SK-N-SH (cell line): ENCODE measurements at regions not wholly inside any gene's neighbourhood (a gene's known extent, or its start where the extent isn't known, plus 50 kb on each side); places are given as distances from the start of the nearest gene placed in this dataset.

ENCODE experiments used
- CTCF ChIA-PET: fragments of 300-600, 350-600 bp; formaldehyde crosslinking; extraction: SDS; loops from one replicate; lab custom pipeline; 2021; lab: Yijun Ruan, JAX
- POLR2A ChIA-PET: fragments of 350-600 bp; sonication (Branson Sonifier 250); formaldehyde crosslinking; extraction: SDS; loops from one replicate; lab custom pipeline; 2020; ENCODE audit warnings: antibody characterized with exemption, inconsistent platforms; lab: Yijun Ruan, JAX
- DNase-seq: peaks from one replicate; pipeline ENCODE4 v3.0.0; 2012
- H2AFZ ChIP-seq: fragments of 200-600 bp; sonication (generic); 2 replicates; pipeline ENCODE4 v1.8.1; 2016; ENCODE audit warnings: antibody characterized with exemption, mild to moderate bottlenecking, low read depth
- H3F3A ChIP-seq: fragments of 200-600 bp; sonication (generic); replicated peaks from 2 replicates; pipeline ENCODE3; 2016; ENCODE audit warnings: antibody characterized with exemption, mild to moderate bottlenecking; ENCODE audit not compliant: insufficient read depth
- H3K27ac ChIP-seq, 2 experiments: fragments of 200-500 bp in 1 of 2; fragments of 200-600 bp in 1 of 2; sonication (Bioruptor generic) in 1 of 2; sonication (generic), shearing (Covaris generic) in 1 of 2; 2 replicates each; pipeline versions ENCODE4 v1.5.1 to v1.6.1; 2014 to 2016; ENCODE audit warnings: low read depth in 2 of 2, inconsistent platforms in 1 of 2, low read length in 1 of 2, mild to moderate bottlenecking in 1 of 2, mixed read lengths in 1 of 2
- H3K27me3 ChIP-seq: fragments of 200-600 bp; sonication (generic), shearing (Covaris generic); 2 replicates; pipeline ENCODE4 v1.6.1; 2016; ENCODE audit warnings: mixed run types; ENCODE audit not compliant: insufficient read depth
- H3K36me3 ChIP-seq, 2 experiments: fragments of 200-500 bp in 1 of 2; fragments of 200-600 bp in 1 of 2; sonication (Bioruptor generic) in 1 of 2; sonication (generic) in 1 of 2; replicated peaks in 1 of 2; 2 replicates each; pipeline versions ENCODE3 to v1.5.1; 2014 to 2016; ENCODE audit warnings: low read length in 1 of 2, mild to moderate bottlenecking in 1 of 2; ENCODE audit not compliant: insufficient read depth in 2 of 2, control insufficient read depth in 1 of 2
- H3K4me1 ChIP-seq, 2 experiments: fragments of 200-500 bp in 1 of 2; fragments of 200-600 bp in 1 of 2; sonication (Bioruptor generic) in 1 of 2; sonication (generic), shearing (Covaris generic) in 1 of 2; 2 replicates each; pipeline versions ENCODE4 v1.5.1 to v1.6.1; 2014 to 2016; ENCODE audit warnings: low read depth in 1 of 2, low read length in 1 of 2, mixed run types in 1 of 2; ENCODE audit not compliant: insufficient read depth in 2 of 2, control insufficient read depth in 1 of 2
- H3K4me2 ChIP-seq: fragments of 200-600 bp; sonication (generic), shearing (Covaris generic); 2 replicates; pipeline ENCODE4 v1.6.1; 2017; ENCODE audit warnings: mixed run types
- H3K4me3 ChIP-seq, 2 experiments: fragments of 200-500 bp in 1 of 2; fragments of 200-600 bp in 1 of 2; sonication (Bioruptor generic) in 1 of 2; sonication (generic), shearing (Covaris generic) in 1 of 2; 2 replicates each; pipeline versions ENCODE4 v1.5.1 to v1.8.1; 2014 to 2016; ENCODE audit warnings: low read depth in 2 of 2, inconsistent platforms in 1 of 2, low read length in 1 of 2, mild to moderate bottlenecking in 1 of 2, mixed read lengths in 1 of 2, moderate library complexity in 1 of 2
- H3K79me2 ChIP-seq: fragments of 200-600 bp; sonication (generic); 2 replicates; pipeline ENCODE4 v1.8.1; 2017; ENCODE audit warnings: mild to moderate bottlenecking; ENCODE audit not compliant: insufficient read depth
- H3K9ac ChIP-seq: fragments of 200-600 bp; sonication (generic); 2 replicates; pipeline ENCODE4 v1.6.1; 2017; ENCODE audit warnings: mixed run types
- H3K9me2 ChIP-seq: fragments of 200-600 bp; sonication (generic); 2 replicates; pipeline ENCODE4 v1.6.1; 2017; ENCODE audit warnings: mixed run types
- H3K9me3 ChIP-seq: fragments of 200-600 bp; sonication (generic); 2 replicates; pipeline ENCODE4 v1.6.1; 2017; ENCODE audit warnings: mixed run types, mild to moderate bottlenecking, moderate library complexity
- H4K20me1 ChIP-seq: fragments of 200-600 bp; sonication (generic); 2 replicates; pipeline ENCODE4 v1.6.1; 2017; ENCODE audit warnings: mild to moderate bottlenecking, mixed run types; ENCODE audit not compliant: insufficient read depth
- CHD2 ChIP-seq: fragments of 150-350 bp; IDR thresholded peaks from 2 replicates; pipeline ENCODE4 v1.6.1; 2018; ENCODE audit warnings: low read length; ENCODE audit not compliant: partially characterized antibody
- ELF1 ChIP-seq: IDR thresholded peaks from 2 replicates; pipeline ENCODE4 v1.4.0; 2012
- EP300 ChIP-seq, 2 experiments: IDR thresholded peaks; 2 replicates each; pipeline versions ENCODE4 v1.4.0 to v1.6.1; 2012; ENCODE audit warnings: borderline replicate concordance in 1 of 2, low read depth in 1 of 2, low read length in 1 of 2
- EZH2phosphoT487 ChIP-seq: fragments of 200-600 bp; sonication (generic); IDR thresholded peaks from 2 replicates; pipeline ENCODE4 v1.6.1; 2017; ENCODE audit warnings: low read depth, mixed run types, mild to moderate bottlenecking, antibody characterized with exemption, moderate library complexity, borderline replicate concordance
- FOSL2 ChIP-seq: IDR thresholded peaks from 2 replicates; pipeline ENCODE4 v1.4.0; 2012; ENCODE audit warnings: low read depth, mild to moderate bottlenecking, moderate library complexity, borderline replicate concordance
- FOXJ3 ChIP-seq: sonication (generic); formaldehyde crosslinking; IDR thresholded peaks from 2 replicates; pipeline ENCODE4 v1.5.1; 2020; ENCODE audit warnings: mild to moderate bottlenecking, missing genetic modification reagents
- FOXM1 ChIP-seq: IDR thresholded peaks from 2 replicates; pipeline ENCODE4 v1.4.0; 2012; ENCODE audit warnings: low read depth, mild to moderate bottlenecking
- GATA2 ChIP-seq: sonication (generic); formaldehyde crosslinking; IDR thresholded peaks from 2 replicates; pipeline ENCODE4 v1.5.0; 2020; ENCODE audit warnings: mild to moderate bottlenecking, missing genetic modification reagents
- JUND ChIP-seq: IDR thresholded peaks from 2 replicates; pipeline ENCODE4 v1.4.0; 2012
- NFIC ChIP-seq: IDR thresholded peaks from 2 replicates; pipeline ENCODE4 v1.4.0; 2012; ENCODE audit warnings: borderline replicate concordance
- POLR2AphosphoS5 ChIP-seq: IDR thresholded peaks from 2 replicates; pipeline ENCODE4 v1.6.1; 2012; ENCODE audit warnings: low read depth, low read length
- RCOR1 ChIP-seq: fragments of 150-350 bp; IDR thresholded peaks from 2 replicates; pipeline ENCODE4 v1.6.1; 2017; ENCODE audit warnings: antibody characterized with exemption, low read length
- RFX5 ChIP-seq: IDR thresholded peaks from 2 replicates; pipeline ENCODE4 v1.6.1; 2012; ENCODE audit warnings: mild to moderate bottlenecking, improper control_type of control experiment, low read length
- SMC3 ChIP-seq: IDR thresholded peaks from 2 replicates; pipeline ENCODE4 v1.6.1; 2012; ENCODE audit warnings: low read depth, low read length, improper control_type of control experiment
- TAF1 ChIP-seq: IDR thresholded peaks from 2 replicates; pipeline ENCODE4 v1.6.1; 2012; ENCODE audit warnings: low read depth, mild to moderate bottlenecking, low read length, moderate library complexity, borderline replicate concordance
- TCF12 ChIP-seq: IDR thresholded peaks from 2 replicates; pipeline ENCODE4 v1.4.0; 2012
- YY1 ChIP-seq: IDR thresholded peaks from 2 replicates; pipeline ENCODE4 v1.4.0; 2012; ENCODE audit warnings: low read depth, mild to moderate bottlenecking
- WGBS: methylation state at CpG from one replicate; pipeline ENCODE4 v1.1.6; 2017; ENCODE audit warnings: low lambda C conversion rate; 5-methylcytosine and 5-hydroxymethylcytosine counted together
- TF ChIP-seq, protein P1 (sequence below): IDR thresholded peaks from 2 replicates; pipeline ENCODE4 v1.6.1; 2012; ENCODE audit warnings: mild to moderate bottlenecking, low read depth, low read length, moderate library complexity
- TF ChIP-seq, protein P2 (sequence below): IDR thresholded peaks from 2 replicates; pipeline ENCODE4 v1.4.0; 2012; ENCODE audit warnings: low read depth, borderline replicate concordance
- TF ChIP-seq, protein P3 (sequence below): IDR thresholded peaks from 2 replicates; pipeline ENCODE4; 2012

DNA sequence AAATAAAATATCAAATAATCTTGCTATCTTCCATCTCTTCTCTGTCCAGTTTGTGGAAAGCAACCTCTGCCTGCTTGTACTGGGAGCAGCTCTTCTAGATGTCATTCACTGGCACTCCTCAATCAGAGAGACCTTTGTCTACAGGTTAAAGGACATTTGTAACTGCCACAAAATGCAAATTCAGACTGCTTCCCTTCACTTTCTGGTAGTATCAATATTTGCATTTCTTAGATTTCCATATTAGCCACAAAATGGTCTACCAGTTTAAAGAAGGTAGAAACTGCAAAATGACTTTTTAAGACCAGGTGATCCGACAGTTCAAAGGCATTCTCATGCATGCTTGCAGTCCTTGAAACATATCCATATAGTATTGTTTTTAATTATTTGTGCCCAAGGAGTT is 51.7 kb upstream of the RCN1 start:
- H3K36me3 ChIP-seq, result no peaks in the 10 kb centered on the region
- peaks cover 0 to 9% of the 10 kb centered on the region in 2 experiments; a peak in 1 of 4 replicates for H3K4me1 ChIP-seq
- no peak overlapping the region for H3K4me2 ChIP-seq
- H3F3A ChIP-seq, result peaks cover 6% of the 10 kb centered on the region
- no peaks in the 10 kb centered on the region for H3K9me2 ChIP-seq
- H3K27ac ChIP-seq, result no peak overlapping the region
- no peak overlapping the region for H3K4me3 ChIP-seq
- WGBS, result 17% methylated on average over 1 of the region's 1 CpG
- no peaks in the 10 kb centered on the region; the same call in none of the 2 replicates for H3K27me3 ChIP-seq
- no peak for DNase-seq
- H4K20me1 ChIP-seq, result no peaks in the 10 kb centered on the region
- H3K9ac ChIP-seq, result no peak overlapping the region
- no peak overlapping the region for H2AFZ ChIP-seq
- H3K79me2 ChIP-seq, result no peaks in the 10 kb centered on the region
- H3K9me3 ChIP-seq, result 0 out of 2 replicates have a peak, but pooled peaks cover 3% of the 10 kb centered on the region
- ChIA-PET POLR2A (no interaction called here), CTCF (interaction anchor here (1.5 to 1.6 kb wide), 3 partner anchors 13 to 137 kb away, joined by 4 to 8 read pairs (median 4); no protein-coding TSS in a partner anchor)
- no peak for TF ChIP-seq CHD2
- TF ChIP-seq, protein P1, sequence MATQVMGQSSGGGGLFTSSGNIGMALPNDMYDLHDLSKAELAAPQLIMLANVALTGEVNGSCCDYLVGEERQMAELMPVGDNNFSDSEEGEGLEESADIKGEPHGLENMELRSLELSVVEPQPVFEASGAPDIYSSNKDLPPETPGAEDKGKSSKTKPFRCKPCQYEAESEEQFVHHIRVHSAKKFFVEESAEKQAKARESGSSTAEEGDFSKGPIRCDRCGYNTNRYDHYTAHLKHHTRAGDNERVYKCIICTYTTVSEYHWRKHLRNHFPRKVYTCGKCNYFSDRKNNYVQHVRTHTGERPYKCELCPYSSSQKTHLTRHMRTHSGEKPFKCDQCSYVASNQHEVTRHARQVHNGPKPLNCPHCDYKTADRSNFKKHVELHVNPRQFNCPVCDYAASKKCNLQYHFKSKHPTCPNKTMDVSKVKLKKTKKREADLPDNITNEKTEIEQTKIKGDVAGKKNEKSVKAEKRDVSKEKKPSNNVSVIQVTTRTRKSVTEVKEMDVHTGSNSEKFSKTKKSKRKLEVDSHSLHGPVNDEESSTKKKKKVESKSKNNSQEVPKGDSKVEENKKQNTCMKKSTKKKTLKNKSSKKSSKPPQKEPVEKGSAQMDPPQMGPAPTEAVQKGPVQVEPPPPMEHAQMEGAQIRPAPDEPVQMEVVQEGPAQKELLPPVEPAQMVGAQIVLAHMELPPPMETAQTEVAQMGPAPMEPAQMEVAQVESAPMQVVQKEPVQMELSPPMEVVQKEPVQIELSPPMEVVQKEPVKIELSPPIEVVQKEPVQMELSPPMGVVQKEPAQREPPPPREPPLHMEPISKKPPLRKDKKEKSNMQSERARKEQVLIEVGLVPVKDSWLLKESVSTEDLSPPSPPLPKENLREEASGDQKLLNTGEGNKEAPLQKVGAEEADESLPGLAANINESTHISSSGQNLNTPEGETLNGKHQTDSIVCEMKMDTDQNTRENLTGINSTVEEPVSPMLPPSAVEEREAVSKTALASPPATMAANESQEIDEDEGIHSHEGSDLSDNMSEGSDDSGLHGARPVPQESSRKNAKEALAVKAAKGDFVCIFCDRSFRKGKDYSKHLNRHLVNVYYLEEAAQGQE, result no peak

DNA sequence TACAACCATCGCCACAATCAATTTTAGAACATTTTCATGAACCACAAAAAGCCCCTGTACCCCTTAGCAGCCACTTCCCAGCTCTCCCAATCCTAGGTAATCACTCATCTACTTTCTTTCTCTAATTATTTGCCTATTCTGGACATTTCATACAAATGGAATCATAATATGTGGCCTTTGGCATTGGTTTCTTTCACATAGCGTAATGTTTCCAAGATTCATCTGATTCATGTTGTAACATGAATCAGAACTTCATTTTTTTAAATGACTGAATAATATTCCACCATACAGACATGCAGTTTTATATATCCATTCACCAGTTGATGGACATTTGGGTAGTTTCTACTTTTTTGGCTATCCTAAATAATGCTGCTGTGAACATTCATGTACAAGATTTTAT is 56.2 kb upstream of the RCN1 start:
- H3K27me3 ChIP-seq, result no peaks in the 10 kb centered on the region
- CTCF ChIA-PET, result interaction anchor here (1.4 to 2.7 kb wide), 3 partner anchors 17 to 141 kb away, joined by 3 to 11 read pairs (median 7); no protein-coding TSS in a partner anchor
- WGBS, result 58% methylated on average over 2 of the region's 2 CpGs
- peak overlapping the region; percentile 17; the same call in 1 of the 2 replicates for H3K9ac ChIP-seq
- peaks cover 0 to 4% of the 10 kb centered on the region in 2 experiments; a peak in 1 of 4 replicates for H3K4me1 ChIP-seq
- H4K20me1 ChIP-seq, result no peaks in the 10 kb centered on the region
- no peak overlapping the region for H3K4me2 ChIP-seq
- no peak overlapping the region; a peak in 1 of 4 replicates for H3K4me3 ChIP-seq
- H3K27ac ChIP-seq, result peak overlapping the region in 1 of 2 experiments; percentile 61; a peak in 2 of 4 replicates
- no peak for DNase-seq
- peak overlapping the region; percentile 39; the same call in 1 of the 2 replicates for H2AFZ ChIP-seq
- H3K9me2 ChIP-seq, result no peaks in the 10 kb centered on the region
- H3K79me2 ChIP-seq, result no peaks in the 10 kb centered on the region
- H3K9me3 ChIP-seq, result 0 out of 2 replicates have a peak, but pooled peaks cover 3% of the 10 kb centered on the region
- TF ChIP-seq POLR2AphosphoS5 (no peak), YY1 (no peak), EP300 (IDR thresholded peaks at IDR 0.05; ENCODE audit: borderline replicate concordance in 1 of 2, low read depth in 1 of 2, low read length in 1 of 2) (no peak), NFIC (no peak), CHD2 (no peak), GATA2 (no peak), FOXJ3 (CRISPR knock-in tag) (no peak), RFX5 (no peak), TCF12 (no peak), RCOR1 (no peak), SMC3 (no peak), JUND (no peak), EZH2phosphoT487 (no peak), ELF1 (no peak), FOSL2 (no peak), TAF1 (no peak), FOXM1 (no peak)
- TF ChIP-seq, protein P2, sequence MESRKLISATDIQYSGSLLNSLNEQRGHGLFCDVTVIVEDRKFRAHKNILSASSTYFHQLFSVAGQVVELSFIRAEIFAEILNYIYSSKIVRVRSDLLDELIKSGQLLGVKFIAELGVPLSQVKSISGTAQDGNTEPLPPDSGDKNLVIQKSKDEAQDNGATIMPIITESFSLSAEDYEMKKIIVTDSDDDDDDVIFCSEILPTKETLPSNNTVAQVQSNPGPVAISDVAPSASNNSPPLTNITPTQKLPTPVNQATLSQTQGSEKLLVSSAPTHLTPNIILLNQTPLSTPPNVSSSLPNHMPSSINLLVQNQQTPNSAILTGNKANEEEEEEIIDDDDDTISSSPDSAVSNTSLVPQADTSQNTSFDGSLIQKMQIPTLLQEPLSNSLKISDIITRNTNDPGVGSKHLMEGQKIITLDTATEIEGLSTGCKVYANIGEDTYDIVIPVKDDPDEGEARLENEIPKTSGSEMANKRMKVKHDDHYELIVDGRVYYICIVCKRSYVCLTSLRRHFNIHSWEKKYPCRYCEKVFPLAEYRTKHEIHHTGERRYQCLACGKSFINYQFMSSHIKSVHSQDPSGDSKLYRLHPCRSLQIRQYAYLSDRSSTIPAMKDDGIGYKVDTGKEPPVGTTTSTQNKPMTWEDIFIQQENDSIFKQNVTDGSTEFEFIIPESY, result no peak
- TF ChIP-seq, protein P3, sequence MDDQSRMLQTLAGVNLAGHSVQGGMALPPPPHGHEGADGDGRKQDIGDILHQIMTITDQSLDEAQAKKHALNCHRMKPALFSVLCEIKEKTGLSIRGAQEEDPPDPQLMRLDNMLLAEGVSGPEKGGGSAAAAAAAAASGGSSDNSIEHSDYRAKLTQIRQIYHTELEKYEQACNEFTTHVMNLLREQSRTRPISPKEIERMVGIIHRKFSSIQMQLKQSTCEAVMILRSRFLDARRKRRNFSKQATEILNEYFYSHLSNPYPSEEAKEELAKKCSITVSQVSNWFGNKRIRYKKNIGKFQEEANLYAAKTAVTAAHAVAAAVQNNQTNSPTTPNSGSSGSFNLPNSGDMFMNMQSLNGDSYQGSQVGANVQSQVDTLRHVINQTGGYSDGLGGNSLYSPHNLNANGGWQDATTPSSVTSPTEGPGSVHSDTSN, result no peak
- H3F3A ChIP-seq, result peaks cover 20% of the 10 kb centered on the region
- no peaks in the 10 kb centered on the region for H3K36me3 ChIP-seq
- POLR2A ChIA-PET, result no interaction called here
